ENCODE measurements at regions not wholly inside any gene's neighbourhood (a gene's known extent, or its start where the extent isn't known, plus 50 kb on each side); places are given as distances from the start of the nearest gene placed in this dataset.

DNA sequence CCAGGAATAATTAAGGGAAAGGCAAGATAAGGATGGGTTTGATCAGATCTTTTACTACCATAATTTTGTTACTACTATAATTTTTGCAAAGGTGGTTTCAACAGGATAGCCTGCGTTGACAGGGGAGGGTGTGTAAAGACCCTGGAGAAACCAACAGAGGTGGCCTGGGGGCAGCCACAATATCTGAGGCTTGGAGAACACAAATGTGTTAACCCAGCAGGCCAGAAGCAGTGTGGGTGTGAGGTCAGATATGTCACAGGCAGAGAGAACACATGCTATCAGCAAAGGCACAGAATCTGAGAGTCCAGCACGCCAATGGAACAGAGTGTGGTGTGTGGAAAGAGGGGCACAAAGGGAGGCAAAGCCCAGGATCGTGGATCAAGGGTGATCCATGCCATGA lies 399.4 kb upstream of the TRIB2 start:
- Histone ChIP-seq H3K27ac (peak overlapping the region; percentile 87), H3K4me1 (replicated peaks) (peaks cover 72% of the 10 kb centered on the region), H3K4me3 (no peak overlapping the region), H3K9me3 (replicated peaks) (no peaks in the 10 kb centered on the region), H3K36me3 (no peaks in the 10 kb centered on the region), H3K27me3 (replicated peaks) (no peaks in the 10 kb centered on the region)
- DNase-seq (ENCODE audit: low read depth in 1 of 2, low spot score in 2 of 2), result no peak

GRCh38 chr2:12317814-12318426 lies 398.8 kb upstream of the TRIB2 start:
- Histone ChIP-seq H3K27ac (peak overlapping the region; percentile 87), H3K4me3 (no peak overlapping the region), H3K27me3 (replicated peaks) (no peaks in the 10 kb centered on the region), H3K9me3 (replicated peaks) (no peaks in the 10 kb centered on the region), H3K36me3 (no peaks in the 10 kb centered on the region), H3K4me1 (replicated peaks) (peaks cover 69% of the 10 kb centered on the region)
- peak in 1 of 2 experiments; percentile 52 for DNase-seq (ENCODE audit: low read depth in 1 of 2, low spot score in 2 of 2)

DNA sequence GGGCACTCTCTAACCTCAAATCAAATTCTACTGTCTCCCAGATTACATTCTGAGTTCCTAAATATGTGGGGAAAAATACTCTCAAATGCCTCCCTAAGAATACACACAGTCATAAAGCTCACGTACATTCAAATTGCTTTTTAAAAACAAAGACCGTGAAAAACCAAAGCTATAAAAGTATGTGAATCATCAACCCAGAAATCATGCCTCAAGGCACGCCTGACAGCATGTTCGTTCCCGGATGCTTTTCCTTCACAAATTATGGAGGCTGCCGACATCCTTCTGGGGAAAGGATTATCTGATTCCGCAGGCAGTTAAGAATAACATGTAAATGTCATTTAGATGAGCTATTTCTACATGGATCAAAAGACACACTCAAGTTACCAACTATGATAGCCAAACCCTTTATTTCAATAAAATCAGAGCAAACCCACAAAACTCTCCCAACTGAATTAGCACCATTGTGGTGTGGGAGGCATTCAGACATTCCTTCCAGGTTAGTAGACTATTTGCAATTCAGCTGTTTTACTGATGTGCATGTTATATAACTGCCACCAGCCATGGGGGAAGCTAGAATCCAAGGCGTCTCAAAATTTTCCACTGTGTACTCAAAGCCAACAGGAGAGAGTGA lies 398.2 kb upstream of the TRIB2 start:
- H3K27ac ChIP-seq, result peak overlapping the region; percentile 87
- no peaks in the 10 kb centered on the region for H3K27me3 ChIP-seq (replicated peaks)
- peak; percentile 80 to 97 for DNase-seq (ENCODE audit: low read depth in 1 of 2, low spot score in 2 of 2)
- peaks cover 63% of the 10 kb centered on the region for H3K4me1 ChIP-seq (replicated peaks)
- H3K4me3 ChIP-seq, result no peak overlapping the region
- H3K9me3 ChIP-seq (replicated peaks), result no peaks in the 10 kb centered on the region
- H3K36me3 ChIP-seq, result no peaks in the 10 kb centered on the region

DNA sequence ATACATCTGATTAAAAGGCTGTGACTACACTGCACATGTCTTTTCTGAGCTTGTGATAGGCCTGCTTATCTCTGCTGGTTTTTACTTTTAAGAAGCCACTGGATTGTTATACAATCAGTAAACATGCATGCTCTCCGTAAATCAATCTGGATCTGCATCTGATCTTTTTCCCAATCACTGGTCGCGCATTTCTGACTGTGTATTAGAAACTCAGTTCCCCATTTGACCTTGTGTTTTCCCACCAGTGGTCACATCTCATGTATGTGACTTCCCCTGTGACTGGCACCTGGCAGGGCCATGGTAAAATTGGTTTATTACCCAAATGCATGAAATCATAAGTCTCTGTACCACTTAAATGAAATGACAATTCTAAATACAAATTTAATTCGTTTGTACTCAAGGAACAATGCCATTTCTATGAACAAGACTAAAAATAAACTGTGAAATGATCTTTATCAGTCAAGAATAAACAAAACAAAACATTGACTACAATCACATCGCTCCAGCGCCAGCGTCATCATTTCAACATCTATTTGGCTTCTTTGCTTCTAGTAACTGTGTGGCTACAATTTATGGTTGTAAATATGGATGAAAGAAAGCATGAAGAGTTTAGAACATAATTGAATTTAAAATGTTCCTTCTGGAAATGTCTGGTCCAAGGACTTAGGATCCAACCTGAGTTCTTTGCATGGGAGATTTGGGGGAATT lies 396.6 kb upstream of the TRIB2 start:
- peak in 1 of 2 experiments; percentile 59 for DNase-seq (ENCODE audit: low read depth in 1 of 2, low spot score in 2 of 2)
- H3K27me3 ChIP-seq (replicated peaks), result no peaks in the 10 kb centered on the region
- H3K4me1 ChIP-seq (replicated peaks), result peaks cover 59% of the 10 kb centered on the region
- H3K27ac ChIP-seq, result peak overlapping the region; percentile 87
- no peak overlapping the region for H3K4me3 ChIP-seq
- H3K9me3 ChIP-seq (replicated peaks), result no peaks in the 10 kb centered on the region
- H3K36me3 ChIP-seq, result no peaks in the 10 kb centered on the region

GRCh38 chr2:12320991-12321641 lies 395.6 kb upstream of the TRIB2 start:
- H3K4me3 ChIP-seq, result no peak overlapping the region
- no peaks in the 10 kb centered on the region for H3K9me3 ChIP-seq (replicated peaks)
- no peak overlapping the region for H3K27ac ChIP-seq
- no peaks in the 10 kb centered on the region for H3K36me3 ChIP-seq
- DNase-seq (ENCODE audit: low read depth in 1 of 2, low spot score in 2 of 2), result peak; percentile 70 to 81
- H3K4me1 ChIP-seq (replicated peaks), result peaks cover 69% of the 10 kb centered on the region
- no peaks in the 10 kb centered on the region for H3K27me3 ChIP-seq (replicated peaks)

GRCh38 chr2:12321886-12322285 lies 394.9 kb upstream of the TRIB2 start:
- DNase-seq (ENCODE audit: low read depth in 1 of 2, low spot score in 2 of 2), result peak in 1 of 2 experiments; percentile 18
- H3K36me3 ChIP-seq, result no peaks in the 10 kb centered on the region
- peaks cover 65% of the 10 kb centered on the region for H3K4me1 ChIP-seq (replicated peaks)
- H3K9me3 ChIP-seq (replicated peaks), result no peaks in the 10 kb centered on the region
- no peak overlapping the region for H3K4me3 ChIP-seq
- no peaks in the 10 kb centered on the region for H3K27me3 ChIP-seq (replicated peaks)
- H3K27ac ChIP-seq, result no peak overlapping the region

DNA sequence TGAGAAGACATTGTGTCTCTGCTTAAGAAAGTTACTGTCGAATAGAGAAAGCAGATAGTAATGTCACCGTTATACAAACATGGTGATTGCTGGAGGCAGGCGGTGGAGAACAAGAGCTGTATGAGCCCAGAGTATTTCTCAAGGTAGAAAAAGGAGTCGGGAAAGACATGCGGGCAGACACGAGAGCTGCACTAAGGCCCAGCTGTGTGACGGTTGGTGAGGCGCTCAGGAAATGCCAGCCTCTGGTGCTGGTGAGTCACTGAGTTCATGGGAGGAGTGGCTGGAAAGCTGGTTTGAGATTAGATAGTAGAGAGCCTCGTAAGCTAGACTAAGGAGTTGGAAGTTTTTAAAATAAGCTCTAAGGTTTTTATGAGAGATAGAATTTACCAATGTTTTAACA lies 390.9 kb upstream of the TRIB2 start:
- H3K4me3 ChIP-seq, result no peak overlapping the region
- H3K4me1 ChIP-seq (replicated peaks), result peaks cover 33% of the 10 kb centered on the region
- H3K36me3 ChIP-seq, result no peaks in the 10 kb centered on the region
- DNase-seq (ENCODE audit: low read depth in 1 of 2, low spot score in 2 of 2), result peak; percentile 76 to 82
- peak overlapping the region; percentile 87 for H3K27ac ChIP-seq
- H3K9me3 ChIP-seq (replicated peaks), result no peaks in the 10 kb centered on the region
- H3K27me3 ChIP-seq (replicated peaks), result no peaks in the 10 kb centered on the region

DNA sequence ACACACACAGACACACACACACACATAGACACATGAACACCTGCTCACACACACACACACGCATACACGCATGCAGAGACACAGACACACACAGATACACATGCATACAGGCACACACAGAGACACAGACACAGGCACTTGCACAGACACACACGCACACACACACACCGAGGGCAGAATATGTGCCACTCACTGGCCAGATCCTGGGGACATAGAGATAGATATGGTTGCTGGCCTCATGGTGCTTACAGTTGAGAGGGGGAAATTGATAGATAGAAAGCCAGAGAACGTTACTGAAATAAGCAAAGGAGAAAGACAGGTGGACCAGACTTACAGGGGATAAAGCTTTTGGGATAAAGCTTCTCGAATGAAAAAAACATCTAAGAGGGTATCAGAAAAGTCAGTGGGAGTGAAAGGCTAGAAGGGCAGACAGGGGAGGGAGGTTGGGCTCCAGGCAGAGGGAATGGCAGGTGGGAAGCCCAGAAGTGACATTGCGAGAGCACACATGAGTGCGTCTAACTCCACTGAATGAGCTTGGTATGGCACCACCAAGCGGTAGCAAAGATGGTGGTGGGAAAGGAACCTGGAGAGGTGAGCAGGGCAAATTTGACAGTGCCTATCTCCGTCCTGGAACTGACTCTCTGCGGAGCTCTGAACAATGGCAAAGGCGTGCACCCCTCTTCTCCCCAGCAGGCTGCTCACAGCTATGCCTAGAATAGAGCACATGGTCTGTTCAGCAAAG lies 390.1 kb upstream of the TRIB2 start:
- Histone ChIP-seq H3K27ac (peak overlapping the region; percentile 87), H3K9me3 (replicated peaks) (no peaks in the 10 kb centered on the region), H3K27me3 (replicated peaks) (no peaks in the 10 kb centered on the region), H3K4me3 (no peak overlapping the region), H3K36me3 (no peaks in the 10 kb centered on the region), H3K4me1 (replicated peaks) (peaks cover 30% of the 10 kb centered on the region)
- DNase-seq (ENCODE audit: low read depth in 1 of 2, low spot score in 2 of 2), result no peak

- DNase-seq (ENCODE audit: low read depth in 1 of 2, low spot score in 2 of 2), result peak in 1 of 2 experiments; percentile 36
- Histone ChIP-seq H3K27me3 (replicated peaks) (no peaks in the 10 kb centered on the region), H3K4me1 (replicated peaks) (peaks cover 16% of the 10 kb centered on the region), H3K36me3 (no peaks in the 10 kb centered on the region), H3K4me3 (no peak overlapping the region), H3K9me3 (replicated peaks) (no peaks in the 10 kb centered on the region), H3K27ac (peak overlapping the region; percentile 51)
Observed at GRCh38 chr2:12330916-12331315, 385.8 kb upstream of the TRIB2 start.

GRCh38 chr2:12331698-12332097 lies 385.0 kb upstream of the TRIB2 start:
- H3K27me3 ChIP-seq (replicated peaks), result no peaks in the 10 kb centered on the region
- no peak overlapping the region for H3K4me3 ChIP-seq
- H3K27ac ChIP-seq, result no peak overlapping the region
- H3K4me1 ChIP-seq (replicated peaks), result peaks cover 11% of the 10 kb centered on the region
- DNase-seq (ENCODE audit: low read depth in 1 of 2, low spot score in 2 of 2), result no peak
- no peaks in the 10 kb centered on the region for H3K36me3 ChIP-seq
- H3K9me3 ChIP-seq (replicated peaks), result no peaks in the 10 kb centered on the region

- no peak for DNase-seq (ENCODE audit: low read depth in 1 of 2, low spot score in 2 of 2)
- H3K4me3 ChIP-seq, result no peak overlapping the region
- no peaks in the 10 kb centered on the region for H3K9me3 ChIP-seq (replicated peaks)
- no peak overlapping the region for H3K27ac ChIP-seq
- H3K27me3 ChIP-seq (replicated peaks), result no peaks in the 10 kb centered on the region
- peaks cover 11% of the 10 kb centered on the region for H3K4me1 ChIP-seq (replicated peaks)
- H3K36me3 ChIP-seq, result no peaks in the 10 kb centered on the region
Observed at GRCh38 chr2:12333293-12333692, 383.4 kb upstream of the TRIB2 start.

GRCh38 chr2:12334412-12334966 lies 382.2 kb upstream of the TRIB2 start:
- Histone ChIP-seq H3K36me3 (no peaks in the 10 kb centered on the region), H3K9me3 (replicated peaks) (no peaks in the 10 kb centered on the region), H3K27ac (no peak overlapping the region), H3K27me3 (replicated peaks) (no peaks in the 10 kb centered on the region), H3K4me3 (no peak overlapping the region), H3K4me1 (replicated peaks) (peaks cover 11% of the 10 kb centered on the region)
- DNase-seq (ENCODE audit: low read depth in 1 of 2, low spot score in 2 of 2), result no peak

GRCh38 chr2:12335131-12335530 lies 381.6 kb upstream of the TRIB2 start:
- H3K9me3 ChIP-seq (replicated peaks), result no peaks in the 10 kb centered on the region
- no peak for DNase-seq (ENCODE audit: low read depth in 1 of 2, low spot score in 2 of 2)
- no peaks in the 10 kb centered on the region for H3K27me3 ChIP-seq (replicated peaks)
- peaks cover 11% of the 10 kb centered on the region for H3K4me1 ChIP-seq (replicated peaks)
- H3K36me3 ChIP-seq, result no peaks in the 10 kb centered on the region
- no peak overlapping the region for H3K4me3 ChIP-seq
- H3K27ac ChIP-seq, result no peak overlapping the region
